ENCODE measurements at regions not wholly inside any gene's neighbourhood (a gene's known extent, or its start where the extent isn't known, plus 50 kb on each side); places are given as distances from the start of the nearest gene placed in this dataset.

DNA sequence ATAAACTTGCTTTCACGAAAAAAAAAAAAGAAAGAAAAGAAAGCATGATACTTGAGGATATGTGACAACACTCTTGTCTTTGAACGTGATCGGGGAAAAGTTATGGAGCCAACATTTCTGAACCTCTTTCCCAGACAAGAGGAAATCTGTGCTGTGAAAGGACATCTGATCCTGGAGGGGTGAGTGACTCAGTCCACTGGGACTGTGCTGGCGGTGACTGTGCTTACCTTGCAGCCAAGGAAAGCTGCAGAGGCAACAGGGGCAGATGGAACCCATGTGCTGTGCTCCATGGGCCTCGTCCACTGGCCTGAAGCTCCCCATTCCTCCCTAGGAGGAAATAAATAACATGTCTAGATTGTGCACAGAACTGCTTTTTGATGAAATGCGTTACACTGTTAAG lies 116.5 kb upstream of the RAB11FIP2 start:
- H3K9me3 ChIP-seq (ENCODE audit: low read length), result no peaks in the 10 kb centered on the region
- H3K27me3 ChIP-seq (ENCODE audit: insufficient read depth, low read length), result no peaks in the 10 kb centered on the region
- no peaks in the 10 kb centered on the region for H3K4me1 ChIP-seq (ENCODE audit: insufficient read depth, low read length)
- no peaks in the 10 kb centered on the region for H3K36me3 ChIP-seq (ENCODE audit: insufficient read depth, low read length)
- no peak overlapping the region for H2AFZ ChIP-seq (ENCODE audit: low read depth, low read length)
- no peak overlapping the region for H3K4me3 ChIP-seq (ENCODE audit: low read length)

DNA sequence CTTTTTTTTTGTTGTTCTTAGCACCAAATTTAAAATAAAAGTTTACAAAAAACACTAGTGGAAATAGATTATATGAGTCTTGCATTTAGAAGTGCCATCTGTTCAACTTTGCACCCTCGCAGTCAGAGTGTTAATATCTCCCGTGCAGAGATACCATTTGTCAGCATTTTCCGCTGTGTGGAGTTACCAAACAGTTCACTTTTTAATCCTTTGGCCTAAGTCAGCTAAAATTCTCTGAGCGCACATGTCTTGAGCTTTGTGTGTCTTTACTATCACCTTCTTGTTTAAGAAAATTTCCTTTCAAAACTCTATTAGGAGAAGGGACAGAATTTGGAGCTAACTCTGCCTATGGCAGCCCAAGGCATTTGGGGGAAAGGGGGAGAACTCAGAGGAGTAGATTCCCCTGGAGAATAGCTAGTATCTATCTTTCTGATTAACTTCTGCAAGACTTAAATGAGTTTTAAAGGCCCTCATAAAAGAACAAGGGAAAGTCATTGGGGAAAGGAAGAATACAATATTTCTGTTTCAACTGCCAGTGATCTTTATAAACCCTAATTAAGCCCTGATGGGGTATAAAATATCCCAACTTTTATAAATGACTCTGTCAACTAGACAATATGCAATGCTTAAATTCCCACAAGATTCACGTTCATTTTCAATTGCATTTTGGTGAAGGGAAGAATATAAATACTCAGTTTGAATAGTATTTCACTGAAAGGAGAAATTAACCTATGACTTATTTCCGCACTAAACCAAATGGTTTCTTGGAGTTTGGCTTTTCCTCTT lies 114.9 kb upstream of the RAB11FIP2 start:
- Histone ChIP-seq H3K9me3 (ENCODE audit: low read length) (no peaks in the 10 kb centered on the region), H3K27me3 (ENCODE audit: insufficient read depth, low read length) (no peaks in the 10 kb centered on the region), H2AFZ (ENCODE audit: low read depth, low read length) (no peak overlapping the region), H3K4me3 (ENCODE audit: low read length) (no peak overlapping the region), H3K4me1 (ENCODE audit: insufficient read depth, low read length) (no peaks in the 10 kb centered on the region), H3K36me3 (ENCODE audit: insufficient read depth, low read length) (no peaks in the 10 kb centered on the region)

- Histone ChIP-seq H3K27me3 (ENCODE audit: insufficient read depth, low read length) (no peaks in the 10 kb centered on the region), H3K4me3 (ENCODE audit: low read length) (no peak overlapping the region), H2AFZ (ENCODE audit: low read depth, low read length) (no peak overlapping the region), H3K4me1 (ENCODE audit: insufficient read depth, low read length) (peaks cover 1% of the 10 kb centered on the region), H3K9me3 (ENCODE audit: low read length) (no peaks in the 10 kb centered on the region), H3K36me3 (ENCODE audit: insufficient read depth, low read length) (no peaks in the 10 kb centered on the region)
These were observed 106.5 kb upstream of the RAB11FIP2 start for GRCh38 chr10:118153287-118153686.

- no peaks in the 10 kb centered on the region for H3K9me3 ChIP-seq (ENCODE audit: low read length)
- H3K36me3 ChIP-seq (ENCODE audit: insufficient read depth, low read length), result no peaks in the 10 kb centered on the region
- H3K4me1 ChIP-seq (ENCODE audit: insufficient read depth, low read length), result peaks cover 4% of the 10 kb centered on the region
- no peak overlapping the region for H2AFZ ChIP-seq (ENCODE audit: low read depth, low read length)
- H3K27me3 ChIP-seq (ENCODE audit: insufficient read depth, low read length), result no peaks in the 10 kb centered on the region
- H3K4me3 ChIP-seq (ENCODE audit: low read length), result no peak overlapping the region
These were observed 104.7 kb upstream of the RAB11FIP2 start for GRCh38 chr10:118151461-118151860.

- no peak overlapping the region for H2AFZ ChIP-seq (ENCODE audit: low read depth, low read length)
- no peaks in the 10 kb centered on the region for H3K27me3 ChIP-seq (ENCODE audit: insufficient read depth, low read length)
- H3K9me3 ChIP-seq (ENCODE audit: low read length), result no peaks in the 10 kb centered on the region
- no peaks in the 10 kb centered on the region for H3K36me3 ChIP-seq (ENCODE audit: insufficient read depth, low read length)
- H3K4me1 ChIP-seq (ENCODE audit: insufficient read depth, low read length), result peaks cover 4% of the 10 kb centered on the region
- no peak overlapping the region for H3K4me3 ChIP-seq (ENCODE audit: low read length)
These were observed 101.5 kb upstream of the RAB11FIP2 start for GRCh38 chr10:118148247-118148646.

DNA sequence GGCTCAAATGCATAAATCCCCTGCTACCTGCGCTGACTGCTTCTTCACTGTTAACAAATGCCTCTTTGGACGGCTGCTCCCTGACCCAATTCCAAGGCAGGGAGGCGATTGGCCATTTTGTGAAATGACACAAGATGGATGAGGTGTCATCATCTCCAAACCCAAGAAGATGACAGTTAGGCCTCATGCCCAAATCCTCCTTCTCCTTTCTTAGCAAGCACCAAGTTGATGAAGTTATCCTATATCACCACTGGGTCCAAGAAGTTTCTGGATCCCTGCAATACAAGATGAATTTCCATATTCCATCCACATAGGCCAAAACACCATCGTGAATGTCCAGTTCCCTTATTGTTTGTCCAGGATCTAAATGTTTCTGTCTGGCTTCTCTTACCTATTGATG lies 98.5 kb upstream of the RAB11FIP2 start:
- Histone ChIP-seq H3K36me3 (ENCODE audit: insufficient read depth, low read length) (no peaks in the 10 kb centered on the region), H3K27me3 (ENCODE audit: insufficient read depth, low read length) (no peaks in the 10 kb centered on the region), H3K4me1 (ENCODE audit: insufficient read depth, low read length) (peaks cover 4% of the 10 kb centered on the region), H3K4me3 (ENCODE audit: low read length) (no peak overlapping the region), H2AFZ (ENCODE audit: low read depth, low read length) (no peak overlapping the region), H3K9me3 (ENCODE audit: low read length) (no peaks in the 10 kb centered on the region)

- Histone ChIP-seq H3K4me1 (ENCODE audit: insufficient read depth, low read length) (no peaks in the 10 kb centered on the region), H3K36me3 (ENCODE audit: insufficient read depth, low read length) (no peaks in the 10 kb centered on the region), H3K9me3 (ENCODE audit: low read length) (no peaks in the 10 kb centered on the region), H3K4me3 (ENCODE audit: low read length) (no peak overlapping the region), H3K27me3 (ENCODE audit: insufficient read depth, low read length) (no peaks in the 10 kb centered on the region), H2AFZ (ENCODE audit: low read depth, low read length) (no peak overlapping the region)
These were observed 94.7 kb upstream of the RAB11FIP2 start for GRCh38 chr10:118141471-118141870.

DNA sequence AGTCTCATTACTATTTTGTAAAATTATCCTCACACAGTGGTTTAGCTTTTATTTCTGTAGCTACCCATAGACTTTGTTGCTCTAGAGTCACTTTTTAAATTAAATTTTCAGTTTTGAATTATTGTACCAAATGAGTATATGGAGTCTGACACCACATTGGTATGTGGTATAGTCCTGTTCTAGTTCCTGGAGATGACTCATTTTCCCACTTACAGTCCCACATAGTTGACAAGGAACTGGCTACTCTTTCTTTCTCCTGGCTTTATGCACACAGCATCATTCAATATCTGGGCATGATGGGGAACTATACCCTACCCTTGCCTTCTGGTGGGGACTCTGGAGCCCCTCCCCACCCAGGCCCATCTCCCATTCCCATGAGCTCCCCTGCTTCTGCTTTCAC lies 92.6 kb upstream of the RAB11FIP2 start:
- H2AFZ ChIP-seq (ENCODE audit: low read depth, low read length), result no peak overlapping the region
- no peaks in the 10 kb centered on the region for H3K27me3 ChIP-seq (ENCODE audit: insufficient read depth, low read length)
- H3K9me3 ChIP-seq (ENCODE audit: low read length), result no peaks in the 10 kb centered on the region
- no peak overlapping the region for H3K4me3 ChIP-seq (ENCODE audit: low read length)
- no peaks in the 10 kb centered on the region for H3K4me1 ChIP-seq (ENCODE audit: insufficient read depth, low read length)
- no peaks in the 10 kb centered on the region for H3K36me3 ChIP-seq (ENCODE audit: insufficient read depth, low read length)

DNA sequence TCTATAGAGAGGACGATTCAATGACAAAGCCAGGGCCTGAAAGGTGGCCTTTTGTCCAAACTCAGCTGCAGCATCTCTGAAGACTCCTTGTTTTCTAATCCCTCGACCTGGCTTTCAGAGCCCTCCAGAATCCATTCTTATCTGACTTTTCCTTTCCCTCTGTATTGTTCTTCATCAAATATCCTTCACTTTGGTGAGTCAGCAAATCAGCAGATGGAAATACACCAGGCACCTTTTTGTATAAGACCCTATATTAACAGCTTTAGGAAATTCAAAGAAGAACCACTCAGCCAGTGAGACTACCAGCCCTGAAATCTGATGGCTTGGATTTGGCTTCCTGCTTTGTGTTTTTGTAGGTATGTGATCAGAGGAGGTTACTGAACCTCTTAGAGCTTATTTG lies 81.9 kb upstream of the RAB11FIP2 start:
- Histone ChIP-seq H3K4me3 (ENCODE audit: low read length) (no peak overlapping the region), H3K9me3 (ENCODE audit: low read length) (no peaks in the 10 kb centered on the region), H2AFZ (ENCODE audit: low read depth, low read length) (no peak overlapping the region), H3K36me3 (ENCODE audit: insufficient read depth, low read length) (no peaks in the 10 kb centered on the region), H3K4me1 (ENCODE audit: insufficient read depth, low read length) (peaks cover 7% of the 10 kb centered on the region), H3K27me3 (ENCODE audit: insufficient read depth, low read length) (no peaks in the 10 kb centered on the region)

DNA sequence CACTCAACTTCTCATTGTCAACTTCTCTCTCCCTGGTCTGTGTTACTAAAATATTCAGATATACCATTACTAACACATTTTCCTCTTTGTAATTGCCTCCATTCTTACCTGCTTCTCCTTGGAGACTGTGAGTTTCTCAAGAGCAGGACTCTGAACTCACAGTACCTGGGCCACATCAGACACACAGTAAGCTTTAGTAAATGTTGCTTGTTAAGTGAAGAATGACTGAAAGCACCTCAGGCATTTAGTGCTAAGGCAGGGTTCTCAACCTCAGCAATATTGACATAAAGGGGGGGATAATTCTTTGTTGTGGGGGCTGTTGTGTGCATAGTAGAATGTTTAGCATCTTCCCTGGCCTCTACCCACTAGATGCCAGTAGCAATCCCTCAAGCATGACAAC lies 72.0 kb upstream of the RAB11FIP2 start:
- Histone ChIP-seq H3K4me3 (ENCODE audit: low read length) (no peak overlapping the region), H3K4me1 (ENCODE audit: insufficient read depth, low read length) (peaks cover 23% of the 10 kb centered on the region), H3K27me3 (ENCODE audit: insufficient read depth, low read length) (no peaks in the 10 kb centered on the region), H3K9me3 (ENCODE audit: low read length) (no peaks in the 10 kb centered on the region), H3K36me3 (ENCODE audit: insufficient read depth, low read length) (no peaks in the 10 kb centered on the region), H2AFZ (ENCODE audit: low read depth, low read length) (no peak overlapping the region)

- H3K36me3 ChIP-seq (ENCODE audit: insufficient read depth, low read length), result no peaks in the 10 kb centered on the region
These were observed 70.1 kb upstream of the RAB11FIP2 start for GRCh38 chr10:118116715-118117449.

GRCh38 chr10:118116362-118116714 lies 69.6 kb upstream of the RAB11FIP2 start:
- H3K4me1 ChIP-seq (ENCODE audit: insufficient read depth, low read length), result peaks cover 23% of the 10 kb centered on the region

More at GRCh38 chr10:118116715-118117449, 70.1 kb upstream of the RAB11FIP2 start:
- no peak overlapping the region for H2AFZ ChIP-seq (ENCODE audit: low read depth, low read length)
- H3K27me3 ChIP-seq (ENCODE audit: insufficient read depth, low read length), result no peaks in the 10 kb centered on the region
- peaks cover 23% of the 10 kb centered on the region for H3K4me1 ChIP-seq (ENCODE audit: insufficient read depth, low read length)
- no peaks in the 10 kb centered on the region for H3K9me3 ChIP-seq (ENCODE audit: low read length)
- H3K4me3 ChIP-seq (ENCODE audit: low read length), result no peak overlapping the region

GRCh38 chr10:118115701-118116100 lies 69.0 kb upstream of the RAB11FIP2 start:
- no peaks in the 10 kb centered on the region for H3K9me3 ChIP-seq (ENCODE audit: low read length)
- H3K4me1 ChIP-seq (ENCODE audit: insufficient read depth, low read length), result peaks cover 23% of the 10 kb centered on the region
- H3K27me3 ChIP-seq (ENCODE audit: insufficient read depth, low read length), result no peaks in the 10 kb centered on the region
- H3K4me3 ChIP-seq (ENCODE audit: low read length), result peak overlapping the region; percentile 10
- no peaks in the 10 kb centered on the region for H3K36me3 ChIP-seq (ENCODE audit: insufficient read depth, low read length)
- H2AFZ ChIP-seq (ENCODE audit: low read depth, low read length), result peak overlapping the region; percentile 1

More at GRCh38 chr10:118116362-118116714, 69.6 kb upstream of the RAB11FIP2 start:
- Histone ChIP-seq H3K9me3 (ENCODE audit: low read length) (no peaks in the 10 kb centered on the region), H3K4me3 (ENCODE audit: low read length) (no peak overlapping the region), H2AFZ (ENCODE audit: low read depth, low read length) (no peak overlapping the region), H3K27me3 (ENCODE audit: insufficient read depth, low read length) (no peaks in the 10 kb centered on the region), H3K36me3 (ENCODE audit: insufficient read depth, low read length) (no peaks in the 10 kb centered on the region)
